ENCODE measurements at regions not wholly inside any gene's neighbourhood (a gene's known extent, or its start where the extent isn't known, plus 50 kb on each side); places are given as distances from the start of the nearest gene placed in this dataset.

- TF ChIP-seq POLR2AphosphoS5 (IDR thresholded peaks at IDR 0.05; ENCODE audit: low read depth, low read length) (no peak), POLR2A (IDR thresholded peaks at IDR 0.05; ENCODE audit: low read depth, low read length) (no peak)
Measured at GRCh38 chr1:29801003-29801402, 564.7 kb downstream of the PTPRU start.
